ENCODE measurements at regions not wholly inside any gene's neighbourhood (a gene's known extent, or its start where the extent isn't known, plus 50 kb on each side); places are given as distances from the start of the nearest gene placed in this dataset.

DNA sequence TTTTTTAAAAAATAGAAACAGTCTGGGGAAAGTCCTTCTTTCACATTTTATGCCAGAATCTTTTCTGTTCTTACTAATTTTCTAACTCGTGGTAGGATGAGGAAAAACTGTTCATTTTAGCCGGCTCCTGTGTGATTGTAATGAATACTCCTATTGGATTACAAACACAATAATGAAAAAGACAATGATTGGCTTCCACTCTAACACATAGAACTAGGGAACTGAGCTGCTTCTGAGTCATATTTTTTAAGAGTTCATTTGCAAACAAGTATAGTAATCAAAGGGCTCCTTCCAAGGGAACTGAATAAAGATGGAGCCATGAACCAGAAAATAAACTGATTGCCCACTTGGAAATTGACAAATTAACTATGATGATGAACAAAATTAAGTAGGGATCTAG, 265.3 kb upstream of the TCF21 start (continued):
- no peak for TF ChIP-seq ZNF335 (tag by site-specific recombination; conservative IDR thresholded peaks at IDR 0.05)
- no peak for TF ChIP-seq GFI1B (tag by site-specific recombination; IDR thresholded peaks at IDR 0.05)
- TF ChIP-seq, protein P1, sequence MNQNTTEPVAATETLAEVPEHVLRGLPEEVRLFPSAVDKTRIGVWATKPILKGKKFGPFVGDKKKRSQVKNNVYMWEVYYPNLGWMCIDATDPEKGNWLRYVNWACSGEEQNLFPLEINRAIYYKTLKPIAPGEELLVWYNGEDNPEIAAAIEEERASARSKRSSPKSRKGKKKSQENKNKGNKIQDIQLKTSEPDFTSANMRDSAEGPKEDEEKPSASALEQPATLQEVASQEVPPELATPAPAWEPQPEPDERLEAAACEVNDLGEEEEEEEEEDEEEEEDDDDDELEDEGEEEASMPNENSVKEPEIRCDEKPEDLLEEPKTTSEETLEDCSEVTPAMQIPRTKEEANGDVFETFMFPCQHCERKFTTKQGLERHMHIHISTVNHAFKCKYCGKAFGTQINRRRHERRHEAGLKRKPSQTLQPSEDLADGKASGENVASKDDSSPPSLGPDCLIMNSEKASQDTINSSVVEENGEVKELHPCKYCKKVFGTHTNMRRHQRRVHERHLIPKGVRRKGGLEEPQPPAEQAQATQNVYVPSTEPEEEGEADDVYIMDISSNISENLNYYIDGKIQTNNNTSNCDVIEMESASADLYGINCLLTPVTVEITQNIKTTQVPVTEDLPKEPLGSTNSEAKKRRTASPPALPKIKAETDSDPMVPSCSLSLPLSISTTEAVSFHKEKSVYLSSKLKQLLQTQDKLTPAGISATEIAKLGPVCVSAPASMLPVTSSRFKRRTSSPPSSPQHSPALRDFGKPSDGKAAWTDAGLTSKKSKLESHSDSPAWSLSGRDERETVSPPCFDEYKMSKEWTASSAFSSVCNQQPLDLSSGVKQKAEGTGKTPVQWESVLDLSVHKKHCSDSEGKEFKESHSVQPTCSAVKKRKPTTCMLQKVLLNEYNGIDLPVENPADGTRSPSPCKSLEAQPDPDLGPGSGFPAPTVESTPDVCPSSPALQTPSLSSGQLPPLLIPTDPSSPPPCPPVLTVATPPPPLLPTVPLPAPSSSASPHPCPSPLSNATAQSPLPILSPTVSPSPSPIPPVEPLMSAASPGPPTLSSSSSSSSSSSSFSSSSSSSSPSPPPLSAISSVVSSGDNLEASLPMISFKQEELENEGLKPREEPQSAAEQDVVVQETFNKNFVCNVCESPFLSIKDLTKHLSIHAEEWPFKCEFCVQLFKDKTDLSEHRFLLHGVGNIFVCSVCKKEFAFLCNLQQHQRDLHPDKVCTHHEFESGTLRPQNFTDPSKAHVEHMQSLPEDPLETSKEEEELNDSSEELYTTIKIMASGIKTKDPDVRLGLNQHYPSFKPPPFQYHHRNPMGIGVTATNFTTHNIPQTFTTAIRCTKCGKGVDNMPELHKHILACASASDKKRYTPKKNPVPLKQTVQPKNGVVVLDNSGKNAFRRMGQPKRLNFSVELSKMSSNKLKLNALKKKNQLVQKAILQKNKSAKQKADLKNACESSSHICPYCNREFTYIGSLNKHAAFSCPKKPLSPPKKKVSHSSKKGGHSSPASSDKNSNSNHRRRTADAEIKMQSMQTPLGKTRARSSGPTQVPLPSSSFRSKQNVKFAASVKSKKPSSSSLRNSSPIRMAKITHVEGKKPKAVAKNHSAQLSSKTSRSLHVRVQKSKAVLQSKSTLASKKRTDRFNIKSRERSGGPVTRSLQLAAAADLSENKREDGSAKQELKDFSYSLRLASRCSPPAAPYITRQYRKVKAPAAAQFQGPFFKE (tag by site-specific recombination; IDR thresholded peaks at IDR 0.05; ENCODE audit: borderline replicate concordance) = no peak
- TF ChIP-seq, protein P2, sequence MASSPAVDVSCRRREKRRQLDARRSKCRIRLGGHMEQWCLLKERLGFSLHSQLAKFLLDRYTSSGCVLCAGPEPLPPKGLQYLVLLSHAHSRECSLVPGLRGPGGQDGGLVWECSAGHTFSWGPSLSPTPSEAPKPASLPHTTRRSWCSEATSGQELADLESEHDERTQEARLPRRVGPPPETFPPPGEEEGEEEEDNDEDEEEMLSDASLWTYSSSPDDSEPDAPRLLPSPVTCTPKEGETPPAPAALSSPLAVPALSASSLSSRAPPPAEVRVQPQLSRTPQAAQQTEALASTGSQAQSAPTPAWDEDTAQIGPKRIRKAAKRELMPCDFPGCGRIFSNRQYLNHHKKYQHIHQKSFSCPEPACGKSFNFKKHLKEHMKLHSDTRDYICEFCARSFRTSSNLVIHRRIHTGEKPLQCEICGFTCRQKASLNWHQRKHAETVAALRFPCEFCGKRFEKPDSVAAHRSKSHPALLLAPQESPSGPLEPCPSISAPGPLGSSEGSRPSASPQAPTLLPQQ (tag by site-specific recombination; IDR thresholded peaks at IDR 0.05) = no peak
- TF ChIP-seq ZNF596 (tag by site-specific recombination; IDR thresholded peaks at IDR 0.05) = no peak

- Histone ChIP-seq H3K4me1 (ENCODE audit: control insufficient read depth, insufficient read depth, low read length) (peaks cover 3% of the 10 kb centered on the region), H3K9me3 (ENCODE audit: control insufficient read depth, insufficient read depth, low read depth, low read length) (no peaks in the 10 kb centered on the region), H3K36me3 (ENCODE audit: control insufficient read depth in 2 of 2, insufficient read depth in 1 of 2, low read length in 2 of 2) (no peaks in the 10 kb centered on the region), H3K27ac (ENCODE audit: extremely low read depth, low read depth, low read length) (no peak overlapping the region), H3K4me3 (ENCODE audit: low read depth, low read length) (no peak overlapping the region)
- TF ChIP-seq, protein P3, sequence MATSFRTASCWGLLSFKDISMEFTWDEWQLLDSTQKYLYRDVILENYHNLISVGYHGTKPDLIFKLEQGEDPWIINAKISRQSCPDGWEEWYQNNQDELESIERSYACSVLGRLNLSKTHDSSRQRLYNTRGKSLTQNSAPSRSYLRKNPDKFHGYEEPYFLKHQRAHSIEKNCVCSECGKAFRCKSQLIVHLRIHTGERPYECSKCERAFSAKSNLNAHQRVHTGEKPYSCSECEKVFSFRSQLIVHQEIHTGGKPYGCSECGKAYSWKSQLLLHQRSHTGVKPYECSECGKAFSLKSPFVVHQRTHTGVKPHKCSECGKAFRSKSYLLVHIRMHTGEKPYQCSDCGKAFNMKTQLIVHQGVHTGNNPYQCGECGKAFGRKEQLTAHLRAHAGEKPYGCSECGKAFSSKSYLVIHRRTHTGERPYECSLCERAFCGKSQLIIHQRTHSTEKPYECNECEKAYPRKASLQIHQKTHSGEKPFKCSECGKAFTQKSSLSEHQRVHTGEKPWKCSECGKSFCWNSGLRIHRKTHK (tag by site-specific recombination; IDR thresholded peaks at IDR 0.05) = no peak
- TF ChIP-seq ZNF148 (tag by site-specific recombination; IDR thresholded peaks at IDR 0.05; ENCODE audit: borderline replicate concordance) (no peak), ZNF324 (tag by site-specific recombination; IDR thresholded peaks at IDR 0.05) (no peak), ZNF280C (tag by site-specific recombination; IDR thresholded peaks at IDR 0.05) (no peak), ZNF510 (tag by site-specific recombination; IDR thresholded peaks at IDR 0.05; ENCODE audit: insufficient replicate concordance) (no peak), ZBTB48 (tag by site-specific recombination; IDR thresholded peaks at IDR 0.05) (no peak), SALL2 (tag by site-specific recombination; IDR thresholded peaks at IDR 0.05; ENCODE audit: borderline replicate concordance) (no peak), ZNF548 (tag by site-specific recombination; IDR thresholded peaks at IDR 0.05) (no peak), KLF10 (tag by site-specific recombination; IDR thresholded peaks at IDR 0.05) (no peak), ZBTB7A (tag by site-specific recombination; IDR thresholded peaks at IDR 0.05; ENCODE audit: low read depth) (no peak), KLF8 (tag by site-specific recombination; IDR thresholded peaks at IDR 0.05) (no peak), ZBTB17 (tag by site-specific recombination; IDR thresholded peaks at IDR 0.05) (no peak), YY2 (tag by site-specific recombination; IDR thresholded peaks at IDR 0.05) (no peak), MYNN (tag by site-specific recombination; IDR thresholded peaks at IDR 0.05; ENCODE audit: borderline replicate concordance) (no peak), ZFP3 (tag by site-specific recombination; IDR thresholded peaks at IDR 0.05; ENCODE audit: low read depth) (no peak), ZNF768 (tag by site-specific recombination; IDR thresholded peaks at IDR 0.05) (no peak), ZSCAN4 (tag by site-specific recombination; IDR thresholded peaks at IDR 0.05) (no peak)
- CTCF ChIA-PET = interaction anchor here (1.1 kb wide), 1 partner anchor 57 kb away, joined by 3 read pairs; no protein-coding TSS in a partner anchor
- POLR2A ChIA-PET = no interaction called here
These were observed 262.7 kb upstream of the TCF21 start for GRCh38 chr6:133626096-133626666.

Measured in HEK293 (cell line).